ENCODE measurements at regions not wholly inside any gene's neighbourhood (a gene's known extent, or its start where the extent isn't known, plus 50 kb on each side); places are given as distances from the start of the nearest gene placed in this dataset.

DNA sequence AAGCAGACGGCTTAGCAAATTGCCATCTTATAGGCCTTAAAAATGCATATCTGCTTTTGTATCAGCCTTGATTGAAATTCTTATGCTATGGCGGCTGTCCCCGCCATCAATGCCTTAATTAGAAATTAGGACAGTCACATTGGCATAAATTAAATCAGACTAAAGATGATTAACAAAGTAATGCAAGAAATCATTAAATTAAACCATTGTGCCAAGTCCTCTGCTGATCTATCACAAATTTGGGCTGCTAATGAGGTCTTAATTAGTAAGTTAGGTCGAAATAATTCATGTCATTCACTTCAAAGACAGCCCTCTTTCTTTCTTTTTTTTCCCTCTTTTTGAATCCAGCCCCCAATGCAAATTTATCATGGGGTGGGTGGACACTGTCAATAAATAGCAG is 159.3 kb downstream of the MIAT start:
- Histone ChIP-seq H3K27me3 (no peaks in the 10 kb centered on the region), H3K4me1 (no peaks in the 10 kb centered on the region), H3K4me3 (no peak overlapping the region), H3K27ac (no peak overlapping the region), H3K36me3 (no peaks in the 10 kb centered on the region), H3K9me3 (peaks cover 11% of the 10 kb centered on the region)
- no peak for DNase-seq (ENCODE audit: low spot score in 2 of 2)
- WGBS = 92% methylated on average over 4 of the region's 4 CpGs
- no peak for TF ChIP-seq CTCF (IDR thresholded peaks at IDR 0.05)
- TF ChIP-seq EP300 (IDR thresholded peaks at IDR 0.05) = no peak
- no peak for TF ChIP-seq POLR2A (IDR thresholded peaks at IDR 0.05)
- TF ChIP-seq POLR2AphosphoS5 (IDR thresholded peaks at IDR 0.05) = no peak

- Histone ChIP-seq H3K27me3 (no peaks in the 10 kb centered on the region), H3K4me3 (no peak overlapping the region), H3K4me1 (no peaks in the 10 kb centered on the region), H3K27ac (no peak overlapping the region), H3K9me3 (peaks cover 11% of the 10 kb centered on the region), H3K36me3 (no peaks in the 10 kb centered on the region)
- TF ChIP-seq CTCF (IDR thresholded peaks at IDR 0.05) (no peak), POLR2A (IDR thresholded peaks at IDR 0.05) (no peak), EP300 (IDR thresholded peaks at IDR 0.05) (no peak), POLR2AphosphoS5 (IDR thresholded peaks at IDR 0.05) (no peak)
- 45% methylated on average over 4 of the region's 4 CpGs for WGBS
- no peak for DNase-seq (ENCODE audit: low spot score in 2 of 2)
These were observed 160.5 kb downstream of the MIAT start for GRCh38 chr22:26817926-26818325.

DNA sequence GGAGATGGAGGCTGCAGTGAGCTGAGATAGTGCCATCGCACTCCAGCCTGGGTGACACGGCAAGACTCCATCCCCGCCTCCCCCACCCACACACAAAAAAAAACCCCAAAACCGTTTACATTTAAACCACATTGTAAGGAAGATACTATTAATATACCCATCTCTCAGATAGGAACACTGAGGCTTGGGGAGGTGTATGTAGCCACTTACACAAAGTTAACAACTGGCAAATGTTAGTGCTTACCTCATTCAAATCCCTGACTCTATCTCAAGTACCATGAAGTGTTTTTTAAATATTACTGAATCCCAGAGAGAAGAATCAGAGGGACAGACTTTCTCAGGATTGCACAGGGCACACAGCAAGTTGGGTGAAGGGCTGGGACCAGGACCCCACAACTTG is 164.5 kb downstream of the MIAT start:
- no peak overlapping the region for H3K27ac ChIP-seq
- no peak for DNase-seq (ENCODE audit: low spot score in 2 of 2)
- H3K4me3 ChIP-seq = no peak overlapping the region
- peaks cover 11% of the 10 kb centered on the region for H3K9me3 ChIP-seq
- no peaks in the 10 kb centered on the region for H3K27me3 ChIP-seq
- H3K4me1 ChIP-seq = no peaks in the 10 kb centered on the region
- no peaks in the 10 kb centered on the region for H3K36me3 ChIP-seq
- whole genome bisulfite sequencing = 81% methylated on average over 4 of the region's 4 CpGs
- TF ChIP-seq POLR2A (IDR thresholded peaks at IDR 0.05) (no peak), EP300 (IDR thresholded peaks at IDR 0.05) (no peak), POLR2AphosphoS5 (IDR thresholded peaks at IDR 0.05) (no peak), CTCF (IDR thresholded peaks at IDR 0.05) (no peak)

DNA sequence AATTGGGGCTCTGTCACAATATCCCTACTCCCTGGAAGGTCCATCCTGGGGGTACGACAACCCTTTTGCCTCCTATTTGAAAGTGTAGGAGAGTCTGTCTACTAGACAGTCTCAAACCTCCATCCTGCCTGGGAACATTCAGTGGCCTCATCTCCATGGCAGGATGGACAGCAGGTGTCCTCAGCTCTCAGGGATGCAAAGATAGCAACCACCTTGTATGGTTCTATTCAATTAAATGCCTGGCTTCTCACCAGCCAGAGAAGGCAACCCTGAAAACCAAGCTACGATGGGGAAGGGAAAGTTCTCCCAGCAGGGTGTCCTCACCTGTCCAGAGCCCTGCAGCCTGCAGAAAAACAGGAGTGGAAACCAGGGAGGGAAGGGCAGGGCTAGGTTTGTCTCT is 164.9 kb downstream of the MIAT start:
- peaks cover 11% of the 10 kb centered on the region for H3K9me3 ChIP-seq
- H3K4me1 ChIP-seq = no peaks in the 10 kb centered on the region
- TF ChIP-seq CTCF (IDR thresholded peaks at IDR 0.05) (no peak), POLR2A (IDR thresholded peaks at IDR 0.05) (no peak), POLR2AphosphoS5 (IDR thresholded peaks at IDR 0.05) (no peak), EP300 (IDR thresholded peaks at IDR 0.05) (no peak)
- H3K36me3 ChIP-seq = no peaks in the 10 kb centered on the region
- 63% methylated on average over 2 of the region's 2 CpGs for WGBS
- DNase-seq (ENCODE audit: low spot score in 2 of 2) = no peak
- H3K27ac ChIP-seq = no peak overlapping the region
- H3K27me3 ChIP-seq = no peaks in the 10 kb centered on the region
- no peak overlapping the region for H3K4me3 ChIP-seq

- H3K27me3 ChIP-seq = no peaks in the 10 kb centered on the region
- no peak for TF ChIP-seq EP300 (IDR thresholded peaks at IDR 0.05)
- TF ChIP-seq CTCF (IDR thresholded peaks at IDR 0.05) = no peak
- no peak for TF ChIP-seq POLR2AphosphoS5 (IDR thresholded peaks at IDR 0.05)
- TF ChIP-seq POLR2A (IDR thresholded peaks at IDR 0.05) = no peak
These were observed 166.6 kb downstream of the MIAT start for GRCh38 chr22:26823966-26824365.

More at GRCh38 chr22:26823966-26824365, 166.6 kb downstream of the MIAT start:
- H3K36me3 ChIP-seq = no peaks in the 10 kb centered on the region
- DNase-seq (ENCODE audit: low spot score in 2 of 2) = no peak
- 93% methylated on average over 6 of the region's 6 CpGs for WGBS
- no peak overlapping the region for H3K4me3 ChIP-seq
- no peak overlapping the region for H3K27ac ChIP-seq
- no peaks in the 10 kb centered on the region for H3K9me3 ChIP-seq
- H3K4me1 ChIP-seq = no peaks in the 10 kb centered on the region

Data from suprapubic skin (tissue), 4 donors.